GM23248 (cell line): ENCODE measurements at regions not wholly inside any gene's neighbourhood (a gene's known extent, or its start where the extent isn't known, plus 50 kb on each side); places are given as distances from the start of the nearest gene placed in this dataset.

ENCODE experiments used
- DNase-seq: peaks from one replicate; pipeline ENCODE4 v3.0.0-alpha.2; 2015
- H2AFZ ChIP-seq: fragments of 200-600 bp; sonication (generic); 2 replicates; pipeline ENCODE4 v1.6.1; 2016; ENCODE audit warnings: antibody characterized with exemption
- H3F3A ChIP-seq: fragments of 200-600 bp; sonication (generic); 2 replicates; pipeline ENCODE4 v1.6.1; 2016; ENCODE audit warnings: mild to moderate bottlenecking, antibody characterized with exemption, mixed run types; ENCODE audit not compliant: insufficient read depth
- H3K27ac ChIP-seq: fragments of 200-600 bp; sonication (generic); 2 replicates; pipeline ENCODE4 v1.5.1; 2016; ENCODE audit warnings: mild to moderate bottlenecking
- H3K27me3 ChIP-seq: fragments of 200-600 bp; sonication (generic); replicated peaks from 2 replicates; pipeline ENCODE4 v1.6.1; 2016; ENCODE audit warnings: mild to moderate bottlenecking; ENCODE audit not compliant: insufficient read depth
- H3K36me3 ChIP-seq: fragments of 200-600 bp; sonication (generic); 2 replicates; pipeline ENCODE4 v1.6.1; 2016; ENCODE audit warnings: low read depth, mild to moderate bottlenecking
- H3K4me1 ChIP-seq: fragments of 200-600 bp; sonication (generic); 2 replicates; pipeline ENCODE4 v1.6.1; 2016; ENCODE audit warnings: mild to moderate bottlenecking; ENCODE audit not compliant: insufficient read depth
- H3K4me2 ChIP-seq: fragments of 200-600 bp; sonication (generic); one replicate; pipeline ENCODE4 v1.6.1; 2016; ENCODE audit warnings: mild to moderate bottlenecking; ENCODE audit not compliant: unreplicated experiment
- H3K4me3 ChIP-seq: fragments of 200-600 bp; sonication (generic); 2 replicates; pipeline ENCODE4 v1.5.1; 2016; ENCODE audit warnings: mild to moderate bottlenecking
- H3K79me2 ChIP-seq: fragments of 200-600 bp; sonication (generic); 2 replicates; pipeline ENCODE4 v1.6.1; 2016; ENCODE audit warnings: mild to moderate bottlenecking; ENCODE audit not compliant: insufficient read depth
- H3K9ac ChIP-seq: fragments of 200-600 bp; sonication (generic); 2 replicates; pipeline ENCODE4 v1.6.1; 2016; ENCODE audit warnings: mild to moderate bottlenecking
- H3K9me2 ChIP-seq: fragments of 200-600 bp; sonication (generic); 2 replicates; pipeline ENCODE4 v1.6.1; 2016; ENCODE audit warnings: mixed run types, mild to moderate bottlenecking, moderate library complexity; ENCODE audit not compliant: insufficient read depth
- H3K9me3 ChIP-seq: fragments of 200-600 bp; sonication (generic); one replicate; pipeline ENCODE4 v1.6.1; 2017; ENCODE audit warnings: low read depth
- H4K20me1 ChIP-seq: fragments of 200-600 bp; sonication (generic); 2 replicates; pipeline ENCODE4 v1.6.0; 2016; ENCODE audit not compliant: insufficient read depth
- EZH2 ChIP-seq: fragments of 200-600 bp; sonication (generic); IDR thresholded peaks from 2 replicates; pipeline ENCODE4 v1.6.1; 2018; ENCODE audit warnings: antibody characterized with exemption, mild to moderate bottlenecking; ENCODE audit not compliant: insufficient read depth, poor library complexity, severe bottlenecking
- EZH2phosphoT487 ChIP-seq: fragments of 200-600 bp; sonication (generic); IDR thresholded peaks from 2 replicates; pipeline ENCODE4 v1.6.1; 2018; ENCODE audit warnings: antibody characterized with exemption, moderate library complexity, mild to moderate bottlenecking, low read depth; ENCODE audit not compliant: insufficient read depth
- WGBS, 2 experiments: methylation state at CpG; one replicate each; pipeline ENCODE4 v1.1.6; 2015 to 2017; ENCODE audit warnings: low lambda C conversion rate in 2 of 2, low coverage in 1 of 2; ENCODE audit errors: missing lambda C conversion rate in 2 of 2; 5-methylcytosine and 5-hydroxymethylcytosine counted together
- in situ Hi-C: fragments of 300-500 bp; cut with MboI; formaldehyde crosslinking; loops from 2 replicates; pipeline ENCODE4 v1.15.0; 2020

DNA sequence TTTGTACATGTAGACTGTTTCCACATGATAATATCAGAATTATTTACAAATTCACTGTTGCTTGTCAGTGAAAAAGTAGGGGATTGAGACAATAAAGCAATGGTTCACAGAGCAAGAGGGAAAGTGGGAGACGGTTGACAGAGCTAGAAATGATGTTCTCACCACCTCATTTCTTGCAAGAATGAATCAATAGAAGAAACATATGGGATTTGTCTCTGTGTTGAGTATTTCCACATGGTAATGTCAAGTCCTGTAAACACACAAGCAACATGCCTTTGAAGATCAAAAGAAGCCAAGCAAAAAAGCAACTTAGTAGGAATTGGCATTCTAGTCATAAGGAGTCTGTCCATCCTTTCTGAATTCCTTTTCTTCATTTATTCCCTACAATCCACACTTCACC lies 1806.6 kb upstream of the AGA start:
- no peak overlapping the region for H3K4me2 ChIP-seq
- no peak for TF ChIP-seq EZH2
- TF ChIP-seq EZH2phosphoT487 = no peak
- H3K9ac ChIP-seq = no peak overlapping the region
- H3K9me3 ChIP-seq = no peaks in the 10 kb centered on the region
- no peaks in the 10 kb centered on the region for H3K27me3 ChIP-seq
- no peaks in the 10 kb centered on the region for H3K36me3 ChIP-seq
- H2AFZ ChIP-seq = no peak overlapping the region
- no peaks in the 10 kb centered on the region for H3K4me1 ChIP-seq
- in situ Hi-C loops = no loop called here
- no peaks in the 10 kb centered on the region for H4K20me1 ChIP-seq
- no peak overlapping the region for H3K27ac ChIP-seq
- no peak overlapping the region for H3K4me3 ChIP-seq
- no peak for DNase-seq
- WGBS, 2 experiments = 0% methylated on average over 1 of the region's 1 CpG
- H3K79me2 ChIP-seq = no peaks in the 10 kb centered on the region
- no peaks in the 10 kb centered on the region for H3F3A ChIP-seq
- H3K9me2 ChIP-seq = no peaks in the 10 kb centered on the region

GRCh38 chr4:179268791-179269190 lies 1826.6 kb upstream of the AGA start:
- Histone ChIP-seq H3K4me3 (no peak overlapping the region), H3K27me3 (no peaks in the 10 kb centered on the region), H3K4me2 (no peak overlapping the region), H3K9me3 (no peaks in the 10 kb centered on the region), H3K36me3 (no peaks in the 10 kb centered on the region), H3K27ac (no peak overlapping the region), H3F3A (no peaks in the 10 kb centered on the region), H3K9ac (no peak overlapping the region), H4K20me1 (no peaks in the 10 kb centered on the region), H3K79me2 (no peaks in the 10 kb centered on the region), H3K9me2 (no peaks in the 10 kb centered on the region; the same call in 1 of the 2 replicates), H2AFZ (no peak overlapping the region), H3K4me1 (no peaks in the 10 kb centered on the region)
- TF ChIP-seq EZH2 (no peak), EZH2phosphoT487 (no peak)
- in situ Hi-C loops = no loop called here
- WGBS, 2 experiments = 4 to 12% methylated on average over 2 of the region's 2 CpGs
- DNase-seq = no peak

GRCh38 chr4:179272282-179272681 lies 1830.0 kb upstream of the AGA start:
- Histone ChIP-seq H3K79me2 (no peaks in the 10 kb centered on the region), H3K9me3 (no peaks in the 10 kb centered on the region), H3K27ac (no peak overlapping the region), H3K4me2 (no peak overlapping the region), H3F3A (no peaks in the 10 kb centered on the region), H2AFZ (no peak overlapping the region), H3K9me2 (no peaks in the 10 kb centered on the region; the same call in 1 of the 2 replicates), H3K9ac (no peak overlapping the region), H3K4me3 (no peak overlapping the region), H3K4me1 (no peaks in the 10 kb centered on the region), H3K27me3 (no peaks in the 10 kb centered on the region), H3K36me3 (no peaks in the 10 kb centered on the region), H4K20me1 (no peaks in the 10 kb centered on the region)
- TF ChIP-seq EZH2phosphoT487 = no peak
- TF ChIP-seq EZH2 = no peak
- in situ Hi-C loops = no loop called here
- DNase-seq = no peak

DNA sequence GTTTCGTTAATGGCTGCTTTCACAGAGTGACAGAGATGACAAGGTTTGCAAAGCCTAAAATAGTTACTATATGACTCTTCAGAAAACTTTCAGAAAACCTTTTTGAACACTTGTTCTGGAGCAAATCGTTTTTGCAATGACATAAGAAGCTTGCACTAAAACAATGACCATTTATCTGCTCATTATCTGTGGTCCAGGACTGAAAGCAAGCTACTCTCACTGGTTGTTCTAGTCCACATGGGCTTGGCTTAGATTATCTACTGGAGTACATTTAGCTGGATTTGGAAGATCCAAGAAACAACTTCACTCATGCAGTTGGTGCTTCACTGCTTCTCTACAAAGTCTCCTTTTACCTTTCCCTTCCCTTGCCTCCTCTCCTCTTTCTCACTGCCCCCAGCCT lies 1836.4 kb upstream of the AGA start:
- no peaks in the 10 kb centered on the region for H3K36me3 ChIP-seq
- H2AFZ ChIP-seq = no peak overlapping the region
- WGBS, 2 experiments = 0 to 2% methylated on average over 2 of the region's 2 CpGs
- H3K9me3 ChIP-seq = no peaks in the 10 kb centered on the region
- H3K27me3 ChIP-seq = no peaks in the 10 kb centered on the region
- no peak for DNase-seq
- in situ Hi-C loops = no loop called here
- no peak overlapping the region for H3K9ac ChIP-seq
- H3K4me3 ChIP-seq = no peak overlapping the region
- no peak overlapping the region for H3K4me2 ChIP-seq
- no peaks in the 10 kb centered on the region for H3K4me1 ChIP-seq
- no peaks in the 10 kb centered on the region for H3K79me2 ChIP-seq
- H3K9me2 ChIP-seq = no peaks in the 10 kb centered on the region
- TF ChIP-seq EZH2 = no peak
- no peak for TF ChIP-seq EZH2phosphoT487
- H4K20me1 ChIP-seq = no peaks in the 10 kb centered on the region
- H3F3A ChIP-seq = no peaks in the 10 kb centered on the region
- no peak overlapping the region for H3K27ac ChIP-seq

- Histone ChIP-seq H3K79me2 (no peaks in the 10 kb centered on the region), H3K9me2 (no peaks in the 10 kb centered on the region), H2AFZ (no peak overlapping the region), H3K27ac (no peak overlapping the region), H3F3A (no peaks in the 10 kb centered on the region), H3K27me3 (no peaks in the 10 kb centered on the region), H3K4me1 (no peaks in the 10 kb centered on the region), H3K9ac (no peak overlapping the region), H4K20me1 (no peaks in the 10 kb centered on the region), H3K4me2 (no peak overlapping the region), H3K4me3 (no peak overlapping the region), H3K36me3 (no peaks in the 10 kb centered on the region), H3K9me3 (no peaks in the 10 kb centered on the region)
- no peak for TF ChIP-seq EZH2
- no peak for TF ChIP-seq EZH2phosphoT487
- no peak for DNase-seq
- WGBS, 2 experiments = 5 to 16% methylated on average over 3 of the region's 3 CpGs
- in situ Hi-C loops = no loop called here
These were observed 1843.5 kb upstream of the AGA start for GRCh38 chr4:179285696-179286095.
